Thoracic aorta (tissue), 2 donors: ENCODE measurements at regions not wholly inside any gene's neighbourhood (a gene's known extent, or its start where the extent isn't known, plus 50 kb on each side); places are given as distances from the start of the nearest gene placed in this dataset.

Experiments
- ATAC-seq: fragments of 150-250 bp; one replicate; pipeline ENCODE4 v1.8.0; 2017; ENCODE audit warnings: low read depth; ENCODE audit not compliant: insufficient number of reproducible peaks, low FRiP score
- DNase-seq: peaks from one replicate; pipeline ENCODE4 v3.0.0-alpha.2; 2020; ENCODE audit warnings: low spot score
- H3K27ac ChIP-seq, 2 donors: fragments of 200-600 bp; sonication (generic); 1 replicate in 1 of 2; 2 replicates in 1 of 2; pipeline ENCODE4 v1.5.1; 2016; ENCODE audit warnings: mild to moderate bottlenecking in 2 of 2, moderate library complexity in 2 of 2
- H3K27me3 ChIP-seq: fragments of 200-600 bp; sonication (generic); replicated peaks from 2 replicates; pipeline ENCODE4 v1.6.0; 2016; ENCODE audit warnings: mild to moderate bottlenecking; ENCODE audit not compliant: insufficient read depth
- H3K36me3 ChIP-seq: fragments of 200-600 bp; sonication (generic); one replicate; pipeline ENCODE4 v1.5.1; 2016
- H3K4me1 ChIP-seq, 2 donors: fragments of 200-600 bp; sonication (generic); 1 replicate in 1 of 2; 2 replicates in 1 of 2; pipeline versions ENCODE4 v1.5.1 to v1.6.0; 2016; ENCODE audit warnings: low read depth in 2 of 2, mild to moderate bottlenecking in 1 of 2; ENCODE audit not compliant: control insufficient read depth in 1 of 2
- H3K4me3 ChIP-seq: fragments of 200-600 bp; sonication (generic); 2 replicates; pipeline ENCODE4 v1.5.1; 2016; ENCODE audit warnings: mild to moderate bottlenecking
- H3K9me3 ChIP-seq: fragments of 200-600 bp; sonication (generic); 2 replicates; pipeline ENCODE4 v1.5.1; 2016
- TF ChIP-seq, protein P1 (sequence below): fragments of 200-600 bp; sonication (generic); IDR thresholded peaks from one replicate; pipeline ENCODE4 v1.5.1; 2019; ENCODE audit warnings: antibody characterized with exemption

DNA sequence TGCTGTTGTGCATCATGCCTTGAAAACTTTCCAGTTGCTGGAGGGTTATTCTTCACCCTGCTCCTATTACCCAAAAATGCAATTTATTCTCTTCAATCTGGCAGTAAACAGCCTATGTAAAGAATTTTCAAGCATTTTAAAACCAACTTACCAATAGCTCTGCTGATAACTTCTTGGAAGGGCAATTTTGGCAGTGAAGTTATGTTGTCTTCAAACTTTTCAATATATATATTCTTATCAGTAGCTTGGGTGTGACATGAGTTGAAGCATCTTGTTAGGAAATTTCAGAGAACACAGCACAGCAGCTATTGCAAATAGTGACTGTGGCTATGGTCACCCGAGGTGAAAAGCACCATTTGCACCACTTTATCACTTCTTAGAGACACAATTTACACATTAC lies 395.5 kb downstream of the STK39 start:
- H3K4me1 ChIP-seq: peaks cover 0 to 2% of the 10 kb centered on the region in 2 donors
- H3K9me3 ChIP-seq: no peaks in the 10 kb centered on the region
- DNase-seq (no peak), ATAC-seq (no peak)
- no peak overlapping the region for H3K4me3 ChIP-seq
- TF ChIP-seq, protein P1, sequence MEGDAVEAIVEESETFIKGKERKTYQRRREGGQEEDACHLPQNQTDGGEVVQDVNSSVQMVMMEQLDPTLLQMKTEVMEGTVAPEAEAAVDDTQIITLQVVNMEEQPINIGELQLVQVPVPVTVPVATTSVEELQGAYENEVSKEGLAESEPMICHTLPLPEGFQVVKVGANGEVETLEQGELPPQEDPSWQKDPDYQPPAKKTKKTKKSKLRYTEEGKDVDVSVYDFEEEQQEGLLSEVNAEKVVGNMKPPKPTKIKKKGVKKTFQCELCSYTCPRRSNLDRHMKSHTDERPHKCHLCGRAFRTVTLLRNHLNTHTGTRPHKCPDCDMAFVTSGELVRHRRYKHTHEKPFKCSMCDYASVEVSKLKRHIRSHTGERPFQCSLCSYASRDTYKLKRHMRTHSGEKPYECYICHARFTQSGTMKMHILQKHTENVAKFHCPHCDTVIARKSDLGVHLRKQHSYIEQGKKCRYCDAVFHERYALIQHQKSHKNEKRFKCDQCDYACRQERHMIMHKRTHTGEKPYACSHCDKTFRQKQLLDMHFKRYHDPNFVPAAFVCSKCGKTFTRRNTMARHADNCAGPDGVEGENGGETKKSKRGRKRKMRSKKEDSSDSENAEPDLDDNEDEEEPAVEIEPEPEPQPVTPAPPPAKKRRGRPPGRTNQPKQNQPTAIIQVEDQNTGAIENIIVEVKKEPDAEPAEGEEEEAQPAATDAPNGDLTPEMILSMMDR: no peak
- no peaks in the 10 kb centered on the region for H3K36me3 ChIP-seq
- H3K27me3 ChIP-seq: no peaks in the 10 kb centered on the region
- no peak overlapping the region for H3K27ac ChIP-seq

DNA sequence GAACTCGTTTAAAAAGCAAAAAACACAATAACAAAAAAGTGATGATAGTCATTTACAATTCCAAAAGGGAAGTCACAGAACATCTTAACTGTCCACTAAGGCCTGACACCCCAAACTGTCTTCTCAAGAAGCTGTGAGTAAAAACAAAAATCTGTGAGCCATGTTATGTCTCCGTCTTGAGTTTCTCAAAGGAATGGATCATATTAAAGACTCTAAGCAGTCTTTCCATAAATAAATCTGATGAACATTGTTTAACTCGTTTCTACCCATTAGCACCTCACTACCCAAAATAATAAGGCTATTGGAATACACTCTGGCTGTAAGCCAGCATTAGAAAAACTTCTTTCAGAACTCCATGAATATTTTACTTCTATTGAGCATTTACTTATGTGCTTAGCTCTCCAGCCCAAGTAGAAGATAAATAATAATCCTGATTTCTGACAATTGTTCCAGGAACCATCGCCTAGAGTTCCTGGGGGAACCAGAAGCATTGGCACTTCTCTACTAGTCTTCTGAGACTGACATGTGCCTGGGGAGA lies 396.0 kb downstream of the STK39 start:
- H3K27ac ChIP-seq: no peak overlapping the region
- ATAC-seq: no peak
- no peaks in the 10 kb centered on the region for H3K27me3 ChIP-seq
- TF ChIP-seq, protein P1: no peak
- H3K4me3 ChIP-seq: no peak overlapping the region
- H3K9me3 ChIP-seq: no peaks in the 10 kb centered on the region
- H3K4me1 ChIP-seq: no peaks in the 10 kb centered on the region
- DNase-seq: no peak
- H3K36me3 ChIP-seq: no peaks in the 10 kb centered on the region

DNA sequence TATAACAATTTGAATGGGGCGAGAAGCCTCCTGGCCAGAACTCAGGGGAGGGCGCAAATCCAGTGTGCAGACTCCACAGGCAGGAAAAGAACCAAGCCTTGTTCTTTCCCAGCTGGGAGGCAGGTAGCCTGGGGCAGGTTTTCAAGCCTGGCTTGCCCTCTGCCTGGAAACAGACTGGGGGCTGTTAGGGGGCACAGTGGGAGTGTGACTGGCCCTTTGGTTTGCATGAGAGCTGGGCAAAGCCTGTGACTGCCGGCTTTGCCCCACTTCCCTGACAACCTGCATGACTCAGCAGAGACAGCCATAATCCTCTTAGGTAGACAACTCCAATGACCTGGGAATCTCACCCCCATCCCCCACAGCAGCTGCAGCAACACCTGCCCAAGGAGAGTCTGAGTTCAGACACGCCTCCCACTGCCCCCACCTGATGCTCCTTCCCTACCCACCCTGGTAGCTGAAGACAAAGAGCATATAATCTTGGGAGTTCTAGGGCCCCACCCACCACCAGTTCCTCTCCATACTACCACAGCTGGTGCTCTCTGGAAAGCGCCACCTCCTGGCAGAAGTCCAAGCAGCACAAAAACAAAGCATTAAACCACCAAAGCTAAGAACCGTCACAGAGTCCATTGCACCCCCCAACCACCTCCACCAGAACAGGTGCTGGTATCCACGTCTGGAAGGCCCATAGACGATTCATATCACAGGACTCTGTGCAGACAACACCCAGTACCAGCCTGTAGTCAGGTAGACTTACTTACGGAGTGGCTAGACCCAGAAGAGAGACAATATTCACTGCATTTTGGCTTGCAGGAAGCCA lies 402.5 kb downstream of the STK39 start:
- Histone ChIP-seq H3K27me3 (no peaks in the 10 kb centered on the region), H3K4me1 (no peaks in the 10 kb centered on the region), H3K9me3 (no peaks in the 10 kb centered on the region), H3K36me3 (no peaks in the 10 kb centered on the region), H3K4me3 (no peak overlapping the region), H3K27ac (no peak overlapping the region)
- no peak for DNase-seq
- ATAC-seq: no peak
- TF ChIP-seq, protein P1: no peak

DNA sequence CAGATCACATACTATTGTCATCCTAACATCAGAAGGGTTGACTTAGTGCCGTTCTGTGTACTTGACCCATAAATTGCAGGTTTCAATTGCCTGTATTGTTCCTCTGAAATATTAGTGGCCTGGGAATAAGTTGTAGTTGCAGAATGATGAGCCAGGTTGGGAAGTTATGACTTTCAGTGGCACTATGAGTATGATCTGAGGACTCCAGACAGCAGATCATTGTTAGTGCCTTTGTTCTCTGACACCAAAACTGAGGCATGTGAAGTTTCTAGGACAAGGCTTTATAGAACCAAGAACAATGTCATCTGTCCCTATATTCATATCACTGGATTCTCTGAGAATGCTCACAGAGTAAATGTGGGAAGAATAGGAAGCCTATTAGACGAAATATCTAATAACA lies 403.7 kb downstream of the STK39 start:
- DNase-seq (no peak), ATAC-seq (no peak)
- Histone ChIP-seq H3K27me3 (no peaks in the 10 kb centered on the region), H3K4me3 (no peak overlapping the region), H3K27ac (no peak overlapping the region), H3K36me3 (no peaks in the 10 kb centered on the region), H3K9me3 (no peaks in the 10 kb centered on the region), H3K4me1 (no peaks in the 10 kb centered on the region)
- TF ChIP-seq, protein P1: no peak

DNA sequence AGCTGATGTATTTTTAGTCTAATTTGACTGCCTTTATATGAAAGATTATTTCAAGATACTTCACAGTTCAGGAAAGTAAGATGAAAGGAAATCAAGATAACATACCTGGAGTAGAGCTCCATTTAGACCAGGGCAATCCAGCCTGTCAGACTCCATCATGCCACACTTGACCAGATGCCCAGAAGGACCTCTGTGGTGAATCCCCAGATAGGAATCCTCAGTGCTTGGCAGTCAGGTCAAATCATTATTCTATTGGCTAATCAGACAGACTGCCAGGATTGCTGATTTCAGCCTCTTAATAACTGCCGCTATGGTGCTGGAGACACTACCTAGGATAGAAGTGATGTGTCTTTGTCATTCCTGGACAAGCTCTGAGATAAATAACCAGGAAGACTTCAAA lies 404.2 kb downstream of the STK39 start:
- no peak for DNase-seq
- TF ChIP-seq, protein P1: no peak
- H3K27me3 ChIP-seq: no peaks in the 10 kb centered on the region
- no peaks in the 10 kb centered on the region for H3K4me1 ChIP-seq
- ATAC-seq: no peak
- no peak overlapping the region for H3K27ac ChIP-seq
- no peak overlapping the region for H3K4me3 ChIP-seq
- H3K9me3 ChIP-seq: no peaks in the 10 kb centered on the region
- no peaks in the 10 kb centered on the region for H3K36me3 ChIP-seq
